ENCODE measurements at regions not wholly inside any gene's neighbourhood (a gene's known extent, or its start where the extent isn't known, plus 50 kb on each side); places are given as distances from the start of the nearest gene placed in this dataset.

DNA sequence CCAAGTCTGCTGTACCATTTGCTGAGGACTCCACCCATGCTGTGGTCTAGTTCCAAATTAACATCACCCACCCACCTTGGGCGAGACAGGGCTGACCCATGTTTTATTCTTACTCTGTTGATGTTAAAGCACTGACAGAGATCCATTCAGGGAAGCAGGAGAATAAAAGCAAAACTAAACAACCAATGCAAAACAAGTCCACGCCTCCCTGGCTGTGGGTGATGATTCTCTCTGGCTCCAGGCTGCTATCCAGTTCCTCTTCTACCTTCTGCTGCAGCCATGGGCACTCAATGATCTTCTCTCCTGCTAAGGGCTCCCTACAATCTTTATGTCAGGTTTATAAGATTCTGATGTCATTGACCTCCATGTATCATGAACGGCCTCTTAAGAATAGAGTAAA lies 786.6 kb upstream of the ID2 start:
- TF ChIP-seq JUND (IDR thresholded peaks at IDR 0.05) (no peak), YY1 (IDR thresholded peaks at IDR 0.05) (no peak), EGR1 (IDR thresholded peaks at IDR 0.05; ENCODE audit: low read depth in 2 of 2) (no peak)
- TF ChIP-seq, protein P1, sequence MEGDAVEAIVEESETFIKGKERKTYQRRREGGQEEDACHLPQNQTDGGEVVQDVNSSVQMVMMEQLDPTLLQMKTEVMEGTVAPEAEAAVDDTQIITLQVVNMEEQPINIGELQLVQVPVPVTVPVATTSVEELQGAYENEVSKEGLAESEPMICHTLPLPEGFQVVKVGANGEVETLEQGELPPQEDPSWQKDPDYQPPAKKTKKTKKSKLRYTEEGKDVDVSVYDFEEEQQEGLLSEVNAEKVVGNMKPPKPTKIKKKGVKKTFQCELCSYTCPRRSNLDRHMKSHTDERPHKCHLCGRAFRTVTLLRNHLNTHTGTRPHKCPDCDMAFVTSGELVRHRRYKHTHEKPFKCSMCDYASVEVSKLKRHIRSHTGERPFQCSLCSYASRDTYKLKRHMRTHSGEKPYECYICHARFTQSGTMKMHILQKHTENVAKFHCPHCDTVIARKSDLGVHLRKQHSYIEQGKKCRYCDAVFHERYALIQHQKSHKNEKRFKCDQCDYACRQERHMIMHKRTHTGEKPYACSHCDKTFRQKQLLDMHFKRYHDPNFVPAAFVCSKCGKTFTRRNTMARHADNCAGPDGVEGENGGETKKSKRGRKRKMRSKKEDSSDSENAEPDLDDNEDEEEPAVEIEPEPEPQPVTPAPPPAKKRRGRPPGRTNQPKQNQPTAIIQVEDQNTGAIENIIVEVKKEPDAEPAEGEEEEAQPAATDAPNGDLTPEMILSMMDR (IDR thresholded peaks at IDR 0.05; ENCODE audit: low read depth, low read length, missing input control) = no peak
